ENCODE measurements at regions not wholly inside any gene's neighbourhood (a gene's known extent, or its start where the extent isn't known, plus 50 kb on each side); places are given as distances from the start of the nearest gene placed in this dataset.

- no peak for TF ChIP-seq CTCF (IDR thresholded peaks at IDR 0.05)
- no peak for TF ChIP-seq POLR2A (IDR thresholded peaks at IDR 0.05)
These were observed 190.5 kb downstream of the TMEM26 start for GRCh38 chr10:61262486-61263261.

Data from Peyer's patch (tissue), 4 donors.